HEK293T (cell line): ENCODE measurements at regions not wholly inside any gene's neighbourhood (a gene's known extent, or its start where the extent isn't known, plus 50 kb on each side); places are given as distances from the start of the nearest gene placed in this dataset.

Experiments
- BHLHE40 ChIP-seq: fragments of 450-650 bp; IDR thresholded peaks from 2 replicates; pipeline ENCODE4 v1.6.1; 2016; ENCODE audit warnings: mild to moderate bottlenecking, moderate library complexity, borderline replicate concordance
- ELF4 ChIP-seq: fragments of 450-650 bp; IDR thresholded peaks from 2 replicates; pipeline ENCODE4 v1.6.1; 2017; ENCODE audit warnings: antibody characterized with exemption
- FOXA1 ChIP-seq: fragments of 450-650 bp; IDR thresholded peaks from 2 replicates; pipeline ENCODE4 v1.6.1; 2016; ENCODE audit warnings: mild to moderate bottlenecking
- FOXM1 ChIP-seq: fragments of 450-650 bp; IDR thresholded peaks from 2 replicates; pipeline ENCODE4 v1.6.1; 2017; ENCODE audit warnings: mild to moderate bottlenecking, borderline replicate concordance
- HDGF ChIP-seq: fragments of 450-650 bp; IDR thresholded peaks from 2 replicates; pipeline ENCODE4 v1.6.1; 2017; ENCODE audit warnings: antibody characterized with exemption, borderline replicate concordance
- NFRKB ChIP-seq: fragments of 450-650 bp; IDR thresholded peaks from 2 replicates; pipeline ENCODE4 v1.6.1; 2016; ENCODE audit warnings: mild to moderate bottlenecking, moderate library complexity
- SP1 ChIP-seq: fragments of 450-650 bp; IDR thresholded peaks from 2 replicates; pipeline ENCODE4 v1.6.1; 2017

- TF ChIP-seq FOXA1 = no peak
- no peak for TF ChIP-seq SP1
- no peak for TF ChIP-seq FOXM1
- no peak for TF ChIP-seq BHLHE40
- no peak for TF ChIP-seq ELF4
- no peak for TF ChIP-seq NFRKB
- TF ChIP-seq HDGF = no peak
Observed at GRCh38 chr18:47731276-47731675, 199.2 kb downstream of the SMAD2 start.
